Spleen (tissue), 11 donors: ENCODE measurements at regions not wholly inside any gene's neighbourhood (a gene's known extent, or its start where the extent isn't known, plus 50 kb on each side); places are given as distances from the start of the nearest gene placed in this dataset.

ENCODE experiments used
- DNase-seq: peaks from one replicate; pipeline ENCODE4 v3.0.0-alpha.2; 2020
- H3K27ac ChIP-seq, 8 donors: fragments of 200-600 bp; sonication (generic) in 7 of 8; 1 replicate in 4 of 8; 2 replicates in 4 of 8; pipeline versions ENCODE4 v1.5.0 to v1.8.0; 2016 to 2021; ENCODE audit warnings: inconsistent platforms in 4 of 8, mild to moderate bottlenecking in 4 of 8, moderate library complexity in 1 of 8
- H3K27me3 ChIP-seq, 7 donors: fragments of 200-600 bp; sonication (generic) in 6 of 7; replicated peaks in 1 of 7; 1 replicate in 4 of 7; 2 replicates in 3 of 7; pipeline versions ENCODE4 v1.5.0 to v1.8.0; 2016 to 2021; ENCODE audit warnings: inconsistent platforms in 3 of 7, mild to moderate bottlenecking in 1 of 7
- H3K36me3 ChIP-seq, 6 donors: fragments of 200-600 bp; sonication (generic) in 5 of 6; 1 replicate in 4 of 6; 2 replicates in 2 of 6; pipeline versions ENCODE4 v1.5.0 to v1.8.0; 2016 to 2021; ENCODE audit warnings: inconsistent platforms in 2 of 6
- H3K4me1 ChIP-seq, 6 donors: fragments of 200-600 bp; sonication (generic) in 5 of 6; 1 replicate in 3 of 6; 2 replicates in 3 of 6; pipeline versions ENCODE4 v1.5.0 to v1.8.0; 2016 to 2021; ENCODE audit warnings: inconsistent platforms in 3 of 6
- H3K4me3 ChIP-seq, 8 donors: fragments of 200-600 bp; sonication (generic) in 7 of 8; 1 replicate in 4 of 8; 2 replicates in 4 of 8; pipeline versions ENCODE4 v1.5.0 to v1.8.0; 2016 to 2021; ENCODE audit warnings: inconsistent platforms in 4 of 8, mild to moderate bottlenecking in 4 of 8, moderate library complexity in 2 of 8
- H3K9me3 ChIP-seq, 8 donors: fragments of 200-600 bp; sonication (generic) in 7 of 8; 1 replicate in 4 of 8; 2 replicates in 4 of 8; pipeline versions ENCODE4 v1.5.0 to v1.8.0; 2016 to 2021; ENCODE audit warnings: inconsistent platforms in 4 of 8
- CTCF ChIP-seq, 11 experiments: fragments of 200-600 bp in 7 of 11; fragments of 450-650 bp in 4 of 11; sonication (generic) in 4 of 11; IDR thresholded peaks in 8 of 11; conservative IDR thresholded peaks in 3 of 11; 1 replicate in 7 of 11; 2 replicates in 4 of 11; pipeline versions ENCODE4 v1.4.0 to v1.8.0; 2016 to 2021; ENCODE audit warnings: antibody characterized with exemption in 11 of 11, inconsistent platforms in 4 of 11, mild to moderate bottlenecking in 1 of 11
- POLR2A ChIP-seq, 3 donors: fragments of 450-650 bp; IDR thresholded peaks; one replicate each; pipeline ENCODE4 v1.5.1; 2017; ENCODE audit warnings: antibody characterized with exemption in 3 of 3, mild to moderate bottlenecking in 1 of 3
- POLR2AphosphoS5 ChIP-seq, 3 donors: sonication (generic); formaldehyde crosslinking; IDR thresholded peaks; one replicate each; pipeline ENCODE4 v1.5.1; 2017; ENCODE audit warnings: antibody characterized with exemption in 3 of 3
- WGBS, 5 donors: extraction: QIAGEN DNeasy Blood & Tissue Kit in 3 of 5; methylation state at CpG; one replicate each; pipeline versions ENCODE4 v1.1.5 to v1.1.7; 2013 to 2018; 5-methylcytosine and 5-hydroxymethylcytosine counted together
- intact Hi-C: fragments of 100-400 bp; cut with DNase I; formaldehyde crosslinking; loops from one replicate; pipeline ENCODE4 v1.15.0; 2023; ENCODE audit warnings: low total_unique reads
- donor health status: healthy with polysubstance abuse.
- donor health status: DM: no; HTN: no; CAD: no; lungs with moderate emphysema.
- donor health status: DM: no; HTN: no; CAD: no.
- donor health status: Bipolar disorder and iron deficiency.
- donor health status: healthy.
- donor health status: DM: no; HTN: no; CAD: no.
- donor health status: DM: yes; HTN: yes; CAD: no.

- no peak for DNase-seq
- Histone ChIP-seq H3K4me1 (no peaks in the 10 kb centered on the region), H3K27me3 (no peaks in the 10 kb centered on the region), H3K9me3 (peaks cover 0 to 17% (median 6%) of the 10 kb centered on the region in 8 donors), H3K4me3 (no peak overlapping the region), H3K27ac (no peak overlapping the region), H3K36me3 (no peaks in the 10 kb centered on the region)
- WGBS, 5 donors: 81 to 93% (median 88%) methylated on average over 3 of the region's 3 CpGs
- TF ChIP-seq CTCF (IDR thresholded peaks at IDR 0.05 in 8 of 11, conservative IDR thresholded peaks at IDR 0.05 in 3 of 11) (no peak), POLR2AphosphoS5 (IDR thresholded peaks at IDR 0.05) (no peak), POLR2A (IDR thresholded peaks at IDR 0.05) (no peak)
- intact Hi-C loops: no loop called here
Observed at GRCh38 chr10:58044072-58044471, 223.6 kb downstream of the IPMK start.

DNA sequence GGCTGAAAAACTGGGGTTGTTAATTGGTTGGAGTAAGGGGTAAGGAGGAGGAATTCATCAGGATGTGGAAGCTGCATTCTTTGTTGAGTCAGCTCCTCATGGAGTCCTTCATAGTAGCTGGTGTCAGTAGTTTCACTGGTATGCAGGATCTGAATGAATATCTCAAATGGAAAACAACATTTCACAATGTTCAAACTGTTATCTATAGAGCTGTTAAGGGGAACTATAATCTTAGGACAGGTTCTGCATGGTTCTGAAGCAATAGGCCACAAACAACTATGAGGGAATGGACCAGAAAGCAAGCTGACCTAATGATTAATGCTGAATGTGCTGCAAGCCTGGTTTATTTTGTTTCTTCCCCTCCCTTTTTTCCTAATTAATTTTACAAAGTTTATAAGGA lies 225.8 kb downstream of the IPMK start:
- no peaks in the 10 kb centered on the region for H3K36me3 ChIP-seq

DNA sequence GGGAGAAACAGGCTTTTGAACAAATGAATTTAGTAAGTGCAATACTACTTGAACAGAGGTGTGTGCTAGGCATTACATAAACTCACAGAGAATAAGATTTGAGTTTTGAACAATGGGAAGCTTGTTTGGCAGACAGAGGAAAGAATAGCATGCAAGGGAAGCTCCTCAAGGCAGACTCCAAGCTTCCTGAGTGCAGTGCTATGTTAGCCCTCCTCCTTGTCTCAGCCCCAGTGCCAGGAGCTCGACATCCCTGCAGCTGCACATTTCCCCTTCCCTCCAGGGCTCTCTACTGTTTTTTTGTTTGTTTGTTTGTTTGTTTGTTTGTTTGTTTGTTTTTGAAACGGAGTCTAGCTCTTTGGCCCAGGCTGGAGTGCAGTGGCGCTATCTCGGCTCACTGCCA lies 237.5 kb downstream of the IPMK start:
- Histone ChIP-seq H3K36me3 (no peaks in the 10 kb centered on the region), H3K27me3 (no peaks in the 10 kb centered on the region), H3K4me3 (no peak overlapping the region), H3K4me1 (no peaks in the 10 kb centered on the region), H3K27ac (no peak overlapping the region), H3K9me3 (no peaks in the 10 kb centered on the region)
- 74 to 78% (median 74%) methylated on average over 4 of the region's 4 CpGs for WGBS, 5 donors
- intact Hi-C loops: no loop called here
- no peak for DNase-seq
- TF ChIP-seq POLR2A (IDR thresholded peaks at IDR 0.05): no peak
- no peak for TF ChIP-seq CTCF (IDR thresholded peaks at IDR 0.05 in 8 of 11, conservative IDR thresholded peaks at IDR 0.05 in 3 of 11)
- no peak for TF ChIP-seq POLR2AphosphoS5 (IDR thresholded peaks at IDR 0.05)

More for the DNA sequence above, 225.8 kb downstream of the IPMK start:
- intact Hi-C loops: no loop called here
- Histone ChIP-seq H3K27ac (no peak overlapping the region), H3K9me3 (peaks cover 0 to 17% (median 6%) of the 10 kb centered on the region in 8 donors), H3K4me3 (no peak overlapping the region), H3K27me3 (no peaks in the 10 kb centered on the region), H3K4me1 (no peaks in the 10 kb centered on the region)
- no peak for DNase-seq
- no peak for TF ChIP-seq CTCF (IDR thresholded peaks at IDR 0.05 in 8 of 11, conservative IDR thresholded peaks at IDR 0.05 in 3 of 11)
- no peak for TF ChIP-seq POLR2A (IDR thresholded peaks at IDR 0.05)
- no peak for TF ChIP-seq POLR2AphosphoS5 (IDR thresholded peaks at IDR 0.05)

- intact Hi-C loops: no loop called here
- Histone ChIP-seq H3K27me3 (no peaks in the 10 kb centered on the region), H3K4me1 (no peaks in the 10 kb centered on the region), H3K9me3 (no peaks in the 10 kb centered on the region), H3K36me3 (no peaks in the 10 kb centered on the region), H3K27ac (no peak overlapping the region), H3K4me3 (no peak overlapping the region)
- no peak for TF ChIP-seq CTCF (IDR thresholded peaks at IDR 0.05 in 8 of 11, conservative IDR thresholded peaks at IDR 0.05 in 3 of 11)
- TF ChIP-seq POLR2AphosphoS5 (IDR thresholded peaks at IDR 0.05): no peak
- TF ChIP-seq POLR2A (IDR thresholded peaks at IDR 0.05): no peak
- DNase-seq: no peak
Observed at GRCh38 chr10:58028597-58029366, 238.9 kb downstream of the IPMK start.
